Inferior parietal cortex (tissue), 1 donor: ENCODE measurements at regions not wholly inside any gene's neighbourhood (a gene's known extent, or its start where the extent isn't known, plus 50 kb on each side); places are given as distances from the start of the nearest gene placed in this dataset.
"Not testable (repeated sequence)": the region's sequence is repeated elsewhere in the genome, so short reads cannot be mapped to it uniquely, and the experiment has no call there.

Experiments
- DNase-seq: peaks from one replicate; pipeline ENCODE4 v3.0.0-alpha.2; 2016; ENCODE audit errors: extremely low spot score

DNA sequence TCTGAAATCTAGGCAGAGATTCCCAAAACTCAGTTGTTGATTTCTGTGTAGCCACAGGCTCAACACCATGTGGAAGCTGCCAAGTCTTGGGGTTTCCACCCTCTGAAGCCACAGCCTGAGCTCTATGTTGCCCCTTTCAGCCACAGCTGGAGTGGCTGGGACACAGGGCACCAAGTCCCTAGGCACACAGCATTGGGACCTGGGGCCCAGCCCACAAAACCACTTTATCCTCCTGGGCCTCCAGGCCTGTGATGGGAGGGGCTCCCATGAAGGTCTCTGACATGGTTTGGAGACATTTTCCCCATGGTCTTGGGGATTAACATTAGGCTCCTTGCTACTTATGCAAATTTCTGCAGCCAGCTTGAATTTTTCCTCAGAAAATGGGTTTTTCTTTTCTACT is 186.0 kb upstream of the SPOPL start:
- not testable (repeated sequence) for DNase-seq

DNA sequence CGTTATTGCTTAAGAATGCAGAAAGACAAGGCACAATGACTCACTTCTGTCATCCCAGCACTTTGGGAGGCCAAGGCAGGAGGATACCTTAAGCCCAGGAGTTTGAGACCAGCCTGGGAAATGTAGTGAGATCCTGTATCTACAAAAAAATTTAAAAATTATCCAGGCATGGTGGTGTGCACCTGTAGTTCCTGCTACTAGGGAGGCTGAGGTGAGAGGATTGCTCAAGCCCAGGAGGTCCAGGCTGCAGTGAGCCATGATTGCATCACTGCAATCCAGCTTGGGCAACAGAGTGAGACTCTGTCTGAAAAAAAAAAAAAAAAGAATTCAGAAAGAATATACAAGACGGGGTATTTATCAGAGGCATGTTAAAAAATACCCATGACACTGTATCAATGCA is 182.0 kb upstream of the SPOPL start:
- no peak for DNase-seq

DNA sequence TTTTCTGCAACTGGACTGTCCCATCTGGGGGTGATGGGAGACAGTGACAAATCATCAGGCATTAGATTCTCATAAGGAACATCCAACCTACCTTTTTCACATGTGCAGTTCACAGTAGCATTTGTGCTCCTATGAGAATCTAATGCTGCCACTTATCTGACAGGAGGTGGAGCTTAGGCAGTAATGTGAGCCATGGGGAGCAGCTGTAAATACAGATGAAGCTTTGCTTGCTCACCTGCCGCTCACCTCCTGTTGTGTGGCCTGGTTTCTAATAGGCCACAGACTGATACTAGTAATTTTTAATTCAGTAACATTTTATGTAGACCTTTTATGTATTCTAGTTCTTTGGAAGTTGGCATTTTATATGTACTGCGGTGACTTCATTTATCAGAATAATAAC is 180.1 kb upstream of the SPOPL start:
- DNase-seq, result no peak

DNA sequence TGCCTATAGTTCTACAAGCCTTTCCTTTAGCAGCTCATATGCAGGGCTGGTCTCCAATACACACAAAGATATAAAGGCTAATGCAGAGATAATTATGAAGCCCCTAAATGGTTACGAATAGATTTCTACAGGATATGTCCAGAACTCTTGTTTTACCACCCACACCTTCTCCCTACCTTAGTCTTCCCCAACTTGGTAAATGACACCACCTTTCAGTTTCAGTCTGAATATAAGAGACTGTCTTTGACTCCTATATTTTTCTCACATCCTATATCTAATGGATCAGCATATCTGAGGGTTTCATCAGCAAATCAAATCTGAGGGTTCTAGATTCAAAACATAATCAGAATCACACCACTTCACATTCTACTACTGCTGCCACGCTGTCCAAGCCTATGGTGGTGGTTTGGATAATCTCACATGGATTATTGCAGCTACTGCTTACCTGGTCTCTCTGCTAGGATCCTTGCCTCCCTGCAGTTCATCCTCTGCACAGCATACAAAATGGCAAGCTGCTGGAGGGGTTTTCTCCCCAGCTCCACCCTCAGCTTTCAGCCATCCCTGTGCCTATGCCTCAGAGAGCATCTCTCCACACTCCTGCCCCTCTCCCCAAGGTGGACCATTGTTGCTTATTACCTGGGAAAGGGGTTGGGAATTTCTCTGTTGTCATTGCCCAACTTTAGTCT is 178.0 kb upstream of the SPOPL start:
- no peak for DNase-seq

DNA sequence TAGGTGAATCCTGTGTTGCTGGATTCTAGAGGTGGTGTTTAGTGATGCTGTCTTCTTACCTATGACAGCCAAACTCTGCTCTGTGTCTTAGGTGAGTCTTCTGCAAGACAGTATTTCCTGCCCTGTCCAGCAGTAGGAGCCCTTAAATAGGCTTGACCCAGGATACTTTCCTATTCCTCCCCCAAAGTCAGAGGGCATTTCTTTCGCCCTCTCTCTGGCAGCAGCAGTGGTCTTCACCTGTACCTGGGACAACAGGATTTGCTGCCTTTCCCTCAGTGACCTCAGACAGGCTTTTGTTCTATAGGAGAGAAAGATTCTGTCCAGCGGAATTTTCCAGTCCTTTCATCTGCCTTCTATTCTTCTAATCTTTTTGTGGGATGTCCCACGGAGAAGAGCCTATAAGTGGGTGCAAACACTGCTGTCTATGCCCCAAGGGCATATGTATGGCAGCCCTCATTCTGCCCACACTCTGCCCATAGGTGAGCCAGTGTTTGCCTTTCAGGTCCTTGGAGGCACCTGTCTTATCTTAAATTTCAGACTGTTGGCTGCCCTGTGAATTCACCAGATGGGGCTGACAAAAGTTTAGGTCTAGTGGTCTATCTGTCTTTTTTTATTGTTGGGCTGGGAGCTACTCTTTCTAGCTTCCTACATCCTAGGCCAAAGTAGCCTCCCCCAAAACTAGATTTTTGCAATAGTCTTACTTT is 177.3 kb upstream of the SPOPL start:
- no peak for DNase-seq

DNA sequence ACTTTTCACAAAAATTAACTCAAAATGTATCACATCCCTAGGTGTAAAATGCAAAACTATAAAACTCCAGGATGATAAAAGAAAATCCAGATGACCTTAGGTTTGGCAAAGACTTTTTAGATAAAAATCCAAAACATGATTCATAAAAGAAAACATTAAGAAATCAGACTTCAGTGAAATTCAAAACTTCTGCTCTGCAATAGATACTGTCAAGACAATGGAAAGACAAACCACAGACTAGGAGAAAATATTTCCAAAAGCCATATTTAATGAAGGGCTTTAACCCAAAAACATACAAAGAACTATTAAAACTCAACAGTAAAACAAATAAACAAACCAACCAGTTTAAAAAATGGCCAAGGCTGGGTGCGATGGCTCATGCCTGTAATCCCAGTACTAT is 173.6 kb upstream of the SPOPL start:
- no peak for DNase-seq

DNA sequence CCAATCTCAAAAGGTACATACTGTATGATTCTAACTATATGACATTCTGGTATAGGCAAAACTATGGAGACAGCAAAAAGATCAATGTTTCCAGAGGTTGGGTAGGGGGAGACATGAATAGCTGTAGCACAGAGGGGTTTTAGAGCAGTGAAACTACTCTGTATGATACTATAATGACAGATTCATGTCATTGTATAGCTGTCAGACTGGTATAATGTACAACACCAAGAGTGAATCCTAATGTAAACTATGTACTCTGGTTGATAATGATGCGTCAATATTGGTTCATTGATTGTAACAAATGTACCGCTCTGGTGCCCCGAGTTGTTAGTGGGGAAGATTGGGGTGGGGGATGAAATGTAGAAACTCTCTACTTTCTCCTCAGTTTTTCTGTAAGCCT is 172.4 kb upstream of the SPOPL start:
- no peak for DNase-seq

DNA sequence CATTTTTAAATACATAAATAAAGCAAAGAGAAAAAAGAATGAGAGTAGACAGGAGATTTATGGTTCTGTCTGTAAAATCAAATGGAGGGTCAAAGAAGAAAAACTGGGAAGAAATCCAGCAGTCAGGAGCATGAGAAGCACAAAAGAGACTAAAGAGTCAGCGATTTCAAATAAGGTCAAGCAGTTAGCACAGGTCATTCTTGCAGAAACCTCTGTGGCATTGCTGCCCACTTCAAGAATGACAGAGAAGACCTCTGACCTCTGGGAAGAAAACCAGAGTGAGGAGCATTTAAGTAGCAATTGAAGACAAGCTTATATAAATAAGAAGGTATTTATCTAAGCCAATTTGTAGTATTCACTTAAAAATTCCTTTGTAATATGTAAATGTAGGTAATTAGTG is 172.0 kb upstream of the SPOPL start:
- DNase-seq, result no peak

DNA sequence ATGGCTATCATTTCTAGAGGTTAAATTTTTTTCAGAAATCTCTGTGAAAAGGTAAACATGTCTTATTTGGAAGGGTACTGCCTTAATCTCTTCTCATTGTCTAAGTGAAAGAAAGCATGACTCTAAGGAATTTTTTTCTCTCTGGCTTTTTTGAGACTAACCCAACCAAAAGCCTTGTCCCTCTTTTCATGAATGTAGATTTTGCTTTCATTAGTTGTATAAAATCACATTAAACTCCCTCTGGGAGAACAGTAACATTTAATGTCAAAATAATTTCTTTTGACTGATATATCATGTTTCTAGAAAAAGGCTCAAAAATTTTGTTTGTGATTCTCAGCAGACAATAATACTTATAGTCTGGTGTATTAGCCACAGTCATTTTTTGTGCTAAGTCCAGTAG is 168.4 kb upstream of the SPOPL start:
- DNase-seq, result no peak

DNA sequence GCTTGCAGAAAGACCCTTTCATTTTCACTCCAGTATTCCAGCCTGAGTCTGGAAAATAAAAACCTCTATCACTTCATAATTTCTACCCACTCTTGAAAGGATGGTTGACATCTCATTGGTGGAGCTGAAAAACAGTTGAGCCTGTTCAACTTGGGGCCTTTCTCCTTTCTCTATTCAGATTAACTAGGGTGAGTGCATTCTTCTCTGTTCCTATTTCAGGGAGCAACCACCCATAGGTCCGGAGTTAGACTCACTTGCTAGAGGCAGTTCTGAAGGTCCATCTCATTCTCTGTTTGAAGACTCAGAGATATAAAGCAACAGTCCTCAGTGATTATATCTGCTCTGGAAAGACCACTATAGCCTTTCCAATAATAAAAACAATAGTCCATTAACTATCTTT is 167.9 kb upstream of the SPOPL start:
- no peak for DNase-seq

DNA sequence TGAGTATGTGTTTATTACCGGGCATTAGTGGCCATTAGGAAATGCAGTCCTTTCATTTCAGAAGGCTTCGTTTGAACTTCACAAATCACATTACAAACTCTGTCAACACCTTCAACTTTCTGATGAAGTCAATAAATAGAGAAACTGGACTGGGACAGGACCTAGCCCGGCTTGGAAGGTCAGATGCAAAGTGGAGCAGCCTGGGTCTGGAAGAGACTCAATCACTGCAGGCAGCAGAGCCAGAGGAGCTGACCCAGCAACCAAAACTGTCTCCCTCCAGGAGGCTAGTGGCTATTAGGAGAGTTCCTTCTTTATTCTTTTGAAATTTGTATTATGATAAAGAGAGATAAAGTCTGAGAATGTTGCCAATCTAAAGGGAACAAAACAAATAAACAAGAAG is 167.2 kb upstream of the SPOPL start:
- DNase-seq, result no peak

DNA sequence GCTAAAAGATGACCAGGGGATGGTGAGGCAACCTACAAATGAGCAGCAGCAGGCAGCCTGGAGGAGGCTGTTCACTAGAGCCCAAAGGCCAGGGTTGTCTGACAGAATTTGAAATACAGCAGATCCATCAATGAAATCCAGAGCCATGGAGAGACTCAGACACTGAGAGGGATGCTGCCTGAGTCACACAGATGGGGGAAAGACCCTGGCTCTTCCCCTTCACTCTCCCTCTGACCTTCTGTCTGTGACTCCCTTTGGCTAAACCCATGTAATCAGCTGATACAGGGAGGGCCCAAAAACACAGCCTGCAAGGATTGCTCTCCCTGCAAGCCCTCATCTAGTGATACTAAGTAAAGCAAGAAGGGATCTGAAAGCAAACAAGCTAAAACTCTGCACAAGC is 166.5 kb upstream of the SPOPL start:
- no peak for DNase-seq

DNA sequence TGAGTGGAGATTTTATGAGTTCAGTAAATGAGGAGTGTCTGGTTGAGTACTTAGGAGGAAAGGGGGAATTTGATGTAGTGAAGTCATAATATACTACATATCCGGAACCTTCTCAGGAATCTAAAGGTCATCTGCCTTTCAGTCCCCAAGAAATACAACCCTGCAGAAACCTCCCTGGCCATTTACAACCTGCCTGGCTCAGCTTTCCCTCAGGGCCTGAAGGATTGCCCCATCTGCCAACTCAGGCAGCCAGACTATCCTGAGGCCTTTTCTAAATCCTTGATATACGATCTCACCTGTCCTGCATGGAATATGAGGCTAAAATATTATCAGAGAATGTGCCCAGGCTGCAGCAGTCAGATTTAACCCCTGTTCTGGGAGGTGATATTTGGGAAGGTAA is 165.4 kb upstream of the SPOPL start:
- no peak for DNase-seq

DNA sequence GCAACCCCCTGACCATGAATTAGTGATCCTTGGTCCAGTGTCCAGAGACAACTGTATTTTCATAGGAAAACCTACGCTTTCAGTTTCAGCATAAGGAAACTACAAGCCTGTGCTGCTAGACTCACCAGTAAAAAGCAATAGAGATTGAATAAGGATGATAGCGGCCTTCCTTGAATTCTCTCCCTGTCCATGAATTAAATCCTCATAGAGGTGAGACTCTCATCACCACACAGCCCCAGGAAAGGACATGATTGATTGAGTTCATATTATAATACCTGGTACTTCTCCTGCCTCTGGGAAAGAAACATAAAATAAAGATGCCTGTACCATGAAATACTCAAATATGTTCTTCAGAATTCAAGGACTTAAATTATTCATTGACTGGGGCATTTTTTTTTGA is 146.3 kb upstream of the SPOPL start:
- no peak for DNase-seq

DNA sequence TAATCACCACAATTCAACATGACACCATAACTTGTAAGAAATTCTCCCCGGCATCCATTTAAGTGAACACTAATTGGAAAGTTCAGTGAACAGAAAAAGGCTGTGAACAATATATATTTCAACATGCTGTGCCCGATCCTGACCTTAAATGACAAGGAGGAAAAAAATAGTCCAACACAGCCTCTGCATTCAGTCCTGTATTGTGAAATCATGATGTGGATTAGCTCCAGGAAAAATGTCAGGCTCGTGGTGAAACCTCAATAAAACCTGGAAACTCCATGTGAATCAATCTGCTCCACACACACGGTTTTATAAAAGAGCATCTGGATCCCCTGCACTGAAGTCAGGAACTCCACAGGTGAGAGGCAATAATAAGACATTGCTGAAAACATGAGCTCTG is 145.4 kb upstream of the SPOPL start:
- no peak for DNase-seq

DNA sequence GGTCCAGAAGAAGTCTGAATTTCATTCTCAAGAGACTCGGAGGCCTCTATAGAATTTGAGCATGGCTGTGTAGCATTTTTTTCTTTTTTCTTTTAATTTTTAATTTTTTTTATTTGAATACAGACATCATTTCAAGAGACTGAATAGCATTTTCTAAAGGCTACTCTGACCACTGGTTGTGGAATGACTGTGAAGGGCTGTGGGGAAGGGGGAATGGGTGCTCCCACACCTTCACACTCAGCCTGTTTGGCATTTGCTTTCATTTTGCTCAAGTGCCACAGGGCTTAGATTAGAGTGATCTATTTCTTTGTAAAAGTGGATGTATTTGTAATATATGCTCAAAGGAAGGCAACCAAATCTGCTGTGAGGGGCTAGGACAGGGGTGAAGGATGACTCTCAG is 142.0 kb upstream of the SPOPL start:
- no peak for DNase-seq

DNA sequence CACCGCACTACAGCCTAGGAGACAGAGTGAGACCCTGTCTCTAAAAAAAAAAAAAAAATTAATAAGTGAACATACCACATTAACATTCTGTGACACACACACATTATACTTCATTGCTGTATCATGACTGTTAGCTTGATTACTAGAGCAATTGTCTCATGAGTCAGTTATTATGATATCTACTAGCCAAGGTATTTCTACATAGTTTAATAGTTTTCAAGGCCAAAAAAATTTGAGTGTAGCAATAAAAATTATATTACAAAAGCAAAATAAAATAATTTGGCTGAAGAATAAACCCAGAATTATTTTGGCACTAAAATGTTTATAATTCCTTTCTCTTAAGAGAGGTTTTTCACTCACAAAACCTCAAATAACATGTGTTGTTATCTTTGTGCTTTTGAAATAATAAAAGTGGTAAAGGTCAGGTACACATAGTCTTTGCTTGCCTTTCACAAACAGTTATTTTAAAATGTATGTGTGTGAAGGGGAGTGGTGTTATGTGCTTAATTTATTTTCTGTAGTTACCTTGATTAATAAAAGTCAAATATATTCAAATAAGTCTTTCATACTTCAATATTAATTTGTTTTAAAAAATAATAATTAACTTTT is 136.9 kb upstream of the SPOPL start:
- DNase-seq, result no peak

DNA sequence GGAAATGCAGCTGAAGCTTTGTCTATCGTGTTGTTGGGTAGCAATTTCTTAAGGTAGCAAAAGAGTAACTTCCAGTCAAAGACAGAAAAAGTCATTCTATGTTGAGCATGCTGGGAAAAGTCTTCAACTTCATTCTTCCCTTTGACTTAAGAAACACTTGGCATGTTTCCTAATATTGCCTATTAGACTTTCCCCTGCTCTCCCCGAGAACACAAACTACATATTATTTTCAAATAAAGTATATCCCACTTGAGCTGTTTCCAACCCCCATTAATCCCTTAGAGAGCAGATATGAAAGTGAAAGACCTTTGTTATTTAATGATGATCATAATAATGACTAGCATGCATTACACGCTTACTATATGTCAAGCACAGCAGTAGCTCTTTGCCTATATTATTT is 136.0 kb upstream of the SPOPL start:
- no peak for DNase-seq

DNA sequence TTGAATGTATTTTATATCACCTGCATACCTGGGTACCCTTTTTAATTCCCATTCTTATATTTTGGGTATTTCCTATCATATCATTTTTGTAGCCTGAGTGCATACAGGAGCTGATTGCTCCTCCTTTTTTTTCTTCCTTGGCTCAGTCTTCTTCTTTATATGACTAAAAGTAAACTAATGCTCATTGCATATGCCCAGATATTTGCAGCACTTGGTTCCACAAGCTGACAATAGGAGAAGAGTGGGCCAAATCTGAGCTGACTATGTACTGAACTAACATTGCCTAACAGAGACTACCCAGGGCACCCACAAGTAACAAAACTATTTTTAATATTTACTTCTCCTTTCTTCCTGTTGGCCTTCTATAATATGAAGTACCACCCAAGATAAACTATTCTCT is 131.7 kb upstream of the SPOPL start:
- DNase-seq, result no peak

DNA sequence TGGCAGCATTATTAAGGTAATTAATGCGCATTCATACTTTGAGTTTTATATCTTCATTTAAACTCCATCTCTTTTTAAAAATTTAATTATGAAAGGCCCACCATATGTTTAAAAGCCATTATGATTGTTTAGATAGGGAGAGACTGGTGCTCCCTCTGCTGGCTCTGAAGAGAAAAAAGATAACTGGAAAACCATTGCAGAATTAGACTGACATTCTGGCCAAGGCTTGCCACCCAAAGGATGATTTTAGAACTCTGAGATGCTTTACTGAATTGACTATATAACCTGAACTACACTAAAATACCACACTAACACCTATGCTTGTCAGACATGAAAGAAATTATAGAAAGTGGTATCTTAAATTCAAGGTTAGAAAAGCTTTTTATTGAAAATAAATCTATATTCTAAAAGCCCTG is 127.6 kb upstream of the SPOPL start:
- peak; percentile 69 for DNase-seq

DNA sequence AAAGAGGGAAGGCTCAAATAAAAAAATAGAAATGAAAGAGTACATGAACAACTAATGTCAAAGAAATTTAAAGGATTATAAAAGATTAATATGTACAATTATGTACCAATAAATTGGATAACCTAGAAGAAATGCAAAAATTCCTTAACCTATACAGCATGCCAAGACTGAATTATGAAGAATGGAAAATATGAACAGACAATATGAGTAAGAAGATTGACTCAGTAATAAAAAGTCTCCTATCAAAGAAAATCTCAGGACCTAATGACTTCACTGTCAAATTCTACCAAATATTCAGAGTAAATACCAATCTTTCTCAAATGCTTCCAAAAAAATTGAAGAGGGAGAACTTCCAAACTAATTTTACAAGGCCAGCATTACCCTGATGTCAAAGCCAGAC is 120.2 kb upstream of the SPOPL start:
- DNase-seq, result no peak

DNA sequence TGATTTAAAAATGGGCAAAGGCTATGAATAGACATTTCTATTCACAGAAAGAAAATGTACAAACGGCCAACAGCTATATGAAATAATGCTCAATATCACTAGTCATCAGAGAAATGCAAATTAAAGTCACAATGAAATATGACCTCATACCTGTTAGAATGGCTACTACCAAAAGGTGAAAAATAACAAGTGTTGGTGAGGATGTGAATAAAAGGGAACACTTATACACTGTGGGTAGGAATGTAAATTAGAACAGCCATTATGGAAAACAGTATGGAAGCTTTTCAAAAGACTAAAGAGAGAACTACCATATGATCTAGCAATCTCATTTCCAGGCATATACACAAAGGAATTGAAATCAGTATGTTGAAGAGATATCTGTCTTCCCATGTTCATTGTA is 118.9 kb upstream of the SPOPL start:
- DNase-seq, result no peak

DNA sequence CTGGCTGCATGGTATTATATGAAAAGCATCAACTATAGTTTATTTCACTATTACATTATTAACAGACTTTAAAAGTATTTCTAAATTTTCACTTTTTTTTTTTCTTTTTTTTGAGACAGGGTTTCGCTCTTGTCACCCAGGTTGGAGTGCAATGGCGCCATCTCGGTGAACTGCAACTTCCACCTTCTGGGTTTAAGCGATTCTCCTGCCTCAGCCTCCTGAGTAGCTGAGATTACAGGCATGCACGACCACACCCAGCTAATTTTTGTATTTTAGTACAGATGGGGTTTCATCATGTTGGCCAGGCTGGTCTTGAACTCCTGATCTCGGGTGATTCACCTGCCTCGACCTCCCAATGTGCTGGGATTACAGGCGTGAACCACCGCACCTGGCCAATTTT is 115.4 kb upstream of the SPOPL start:
- DNase-seq, result not testable (repeated sequence)
